Left lung (tissue), 4 donors: ENCODE measurements at regions not wholly inside any gene's neighbourhood (a gene's known extent, or its start where the extent isn't known, plus 50 kb on each side); places are given as distances from the start of the nearest gene placed in this dataset.

Experiments
- ATAC-seq: fragments of 200-7000 bp; cut with Tn5 transposase; one replicate; pipeline ENCODE4 v1.9.1; 2020; ENCODE audit warnings: moderate library complexity
- DNase-seq, 4 donors: peaks; one replicate each; pipeline ENCODE4 v3.0.0-alpha.2; 2013 to 2020
- H3K27ac ChIP-seq, 2 donors: fragments of 200-600 bp; sonication (generic) in 1 of 2; one replicate each; pipeline versions ENCODE4 v1.5.0 to v1.8.0; 2020 to 2021
- H3K27me3 ChIP-seq, 2 donors: fragments of 200-600 bp; sonication (generic) in 1 of 2; one replicate each; pipeline versions ENCODE4 v1.5.0 to v1.8.0; 2020 to 2021
- H3K36me3 ChIP-seq, 2 donors: fragments of 200-600 bp; sonication (generic) in 1 of 2; one replicate each; pipeline versions ENCODE4 v1.5.0 to v1.8.0; 2020 to 2021
- H3K4me1 ChIP-seq, 2 donors: fragments of 200-600 bp; one replicate each; pipeline ENCODE4 v1.8.0; 2021
- H3K4me3 ChIP-seq, 2 donors: fragments of 200-600 bp; sonication (generic) in 1 of 2; one replicate each; pipeline versions ENCODE4 v1.5.0 to v1.8.0; 2020 to 2021; ENCODE audit warnings: mild to moderate bottlenecking in 1 of 2
- H3K9me3 ChIP-seq, 2 donors: fragments of 200-600 bp; sonication (generic) in 1 of 2; one replicate each; pipeline versions ENCODE4 v1.5.0 to v1.8.0; 2020 to 2021
- intact Hi-C, 2 donors: fragments of 100-400 bp; cut with DNase I; formaldehyde crosslinking; loops; one replicate each; pipeline versions ENCODE4 v1.11.2 to v1.14.2; 2022
- TF ChIP-seq, protein P1 (sequence below), 2 donors: fragments of 200-600 bp; sonication (generic) in 1 of 2; IDR thresholded peaks; one replicate each; pipeline versions ENCODE4 v1.5.0 to v1.8.0; 2021; ENCODE audit warnings: antibody characterized with exemption in 2 of 2
- donor health status: DM: no; HTN: yes; CAD: no.
- donor health status: DM: no; HTN: no; CAD: no.

- ATAC-seq (no peak), DNase-seq (peak in 1 of 4 donors; percentile 58)
- Histone ChIP-seq H3K9me3 (no peaks in the 10 kb centered on the region), H3K4me1 (peaks cover 0 to 10% of the 10 kb centered on the region in 2 donors), H3K27me3 (no peaks in the 10 kb centered on the region), H3K4me3 (no peak overlapping the region), H3K36me3 (no peaks in the 10 kb centered on the region), H3K27ac (no peak overlapping the region)
- TF ChIP-seq, protein P1, sequence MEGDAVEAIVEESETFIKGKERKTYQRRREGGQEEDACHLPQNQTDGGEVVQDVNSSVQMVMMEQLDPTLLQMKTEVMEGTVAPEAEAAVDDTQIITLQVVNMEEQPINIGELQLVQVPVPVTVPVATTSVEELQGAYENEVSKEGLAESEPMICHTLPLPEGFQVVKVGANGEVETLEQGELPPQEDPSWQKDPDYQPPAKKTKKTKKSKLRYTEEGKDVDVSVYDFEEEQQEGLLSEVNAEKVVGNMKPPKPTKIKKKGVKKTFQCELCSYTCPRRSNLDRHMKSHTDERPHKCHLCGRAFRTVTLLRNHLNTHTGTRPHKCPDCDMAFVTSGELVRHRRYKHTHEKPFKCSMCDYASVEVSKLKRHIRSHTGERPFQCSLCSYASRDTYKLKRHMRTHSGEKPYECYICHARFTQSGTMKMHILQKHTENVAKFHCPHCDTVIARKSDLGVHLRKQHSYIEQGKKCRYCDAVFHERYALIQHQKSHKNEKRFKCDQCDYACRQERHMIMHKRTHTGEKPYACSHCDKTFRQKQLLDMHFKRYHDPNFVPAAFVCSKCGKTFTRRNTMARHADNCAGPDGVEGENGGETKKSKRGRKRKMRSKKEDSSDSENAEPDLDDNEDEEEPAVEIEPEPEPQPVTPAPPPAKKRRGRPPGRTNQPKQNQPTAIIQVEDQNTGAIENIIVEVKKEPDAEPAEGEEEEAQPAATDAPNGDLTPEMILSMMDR (IDR thresholded peaks at IDR 0.05), result no peak
- intact Hi-C loops, result no loop called here
Measured at GRCh38 chr7:159200421-159200820, 55.8 kb upstream of the VIPR2 start.

GRCh38 chr7:159198016-159198724 lies 53.5 kb upstream of the VIPR2 start:
- H3K36me3 ChIP-seq, result no peaks in the 10 kb centered on the region
- H3K27ac ChIP-seq, result no peak overlapping the region
- H3K4me1 ChIP-seq, result peaks cover 0 to 10% of the 10 kb centered on the region in 2 donors
- H3K9me3 ChIP-seq, result no peaks in the 10 kb centered on the region
- ATAC-seq (no peak), DNase-seq (peak in 1 of 4 donors; percentile 37)
- TF ChIP-seq, protein P1 (IDR thresholded peaks at IDR 0.05), result no peak
- no peak overlapping the region for H3K4me3 ChIP-seq
- no peaks in the 10 kb centered on the region for H3K27me3 ChIP-seq
- intact Hi-C loops, result no loop called here

DNA sequence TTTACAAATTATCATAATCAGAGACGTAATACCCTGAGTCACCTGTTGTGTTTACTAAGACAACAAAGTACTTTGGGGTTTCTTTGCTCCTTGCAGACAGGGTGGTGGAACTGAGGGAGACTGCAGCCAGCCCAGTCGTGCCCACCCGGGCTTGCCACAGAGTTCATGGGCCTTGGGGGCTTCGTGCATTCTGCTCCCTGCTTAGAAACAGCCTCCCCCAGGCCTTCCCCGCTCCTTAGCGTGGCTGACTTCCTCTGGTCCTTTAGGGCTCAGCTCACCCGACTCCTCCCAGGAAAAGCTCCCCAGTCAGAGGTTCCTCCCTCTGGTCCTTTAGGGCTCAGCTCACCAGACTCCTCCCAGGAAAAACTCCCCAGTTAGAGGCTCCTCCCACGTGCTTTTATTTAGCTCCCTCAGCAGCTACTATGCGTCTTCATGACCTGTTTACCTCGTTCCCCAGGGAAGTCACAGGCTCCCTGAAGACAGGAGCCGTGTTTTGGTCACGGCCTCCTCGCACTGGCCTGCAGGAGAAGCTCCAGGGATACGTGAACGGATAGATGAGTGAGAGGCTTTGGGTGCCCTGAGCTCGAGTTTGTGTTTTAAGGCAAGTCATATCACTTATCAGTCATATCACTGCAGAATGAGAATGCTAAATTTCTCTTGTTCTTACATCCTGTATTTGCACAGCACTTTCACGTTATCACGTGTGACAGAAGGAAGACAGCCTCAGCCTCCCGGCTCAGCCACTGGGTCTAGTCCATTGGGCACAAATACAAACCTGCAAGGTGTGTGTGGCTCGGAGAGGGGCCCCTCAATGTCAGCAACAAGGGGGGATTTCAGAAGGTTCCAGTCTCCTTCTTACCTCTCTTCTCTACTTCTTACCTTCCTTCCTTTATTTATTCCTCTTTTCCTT lies 52.7 kb upstream of the VIPR2 start:
- Histone ChIP-seq H3K4me3 (no peak overlapping the region), H3K9me3 (no peaks in the 10 kb centered on the region), H3K27me3 (peaks cover 0 to 7% of the 10 kb centered on the region in 2 donors), H3K36me3 (no peaks in the 10 kb centered on the region), H3K4me1 (peaks cover 0 to 10% of the 10 kb centered on the region in 2 donors), H3K27ac (no peak overlapping the region)
- ATAC-seq (peak; percentile 35), DNase-seq (peak in 1 of 4 donors; percentile 51)
- intact Hi-C loops, result no loop called here
- TF ChIP-seq, protein P1 (IDR thresholded peaks at IDR 0.05), result no peak

DNA sequence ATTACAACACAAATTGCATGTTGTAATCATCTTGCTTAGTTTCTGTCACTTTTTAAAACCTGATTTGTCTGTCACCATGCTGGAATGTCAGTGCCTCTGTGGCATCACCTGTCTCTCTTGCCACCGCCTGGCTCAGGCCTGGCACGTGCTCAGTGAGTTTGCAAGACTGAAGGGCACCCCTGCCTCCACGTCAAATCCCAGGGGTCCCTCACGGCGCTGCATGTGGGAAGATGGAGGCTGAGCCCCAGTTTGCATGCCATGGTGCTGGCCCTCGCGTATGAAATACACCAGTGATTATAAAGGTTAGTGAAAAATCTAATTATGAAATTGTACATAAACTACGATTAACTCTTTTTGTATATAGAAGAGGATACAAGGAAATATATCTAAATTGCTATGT lies 51.9 kb upstream of the VIPR2 start:
- ATAC-seq (no peak), DNase-seq (peak in 1 of 4 donors; percentile 70)
- peaks cover 0 to 8% of the 10 kb centered on the region in 2 donors for H3K27me3 ChIP-seq
- no peak overlapping the region for H3K27ac ChIP-seq
- H3K9me3 ChIP-seq, result no peaks in the 10 kb centered on the region
- no peak overlapping the region for H3K4me3 ChIP-seq
- H3K36me3 ChIP-seq, result no peaks in the 10 kb centered on the region
- H3K4me1 ChIP-seq, result peaks cover 0 to 10% of the 10 kb centered on the region in 2 donors
- TF ChIP-seq, protein P1 (IDR thresholded peaks at IDR 0.05), result no peak
- intact Hi-C loops, result no loop called here

DNA sequence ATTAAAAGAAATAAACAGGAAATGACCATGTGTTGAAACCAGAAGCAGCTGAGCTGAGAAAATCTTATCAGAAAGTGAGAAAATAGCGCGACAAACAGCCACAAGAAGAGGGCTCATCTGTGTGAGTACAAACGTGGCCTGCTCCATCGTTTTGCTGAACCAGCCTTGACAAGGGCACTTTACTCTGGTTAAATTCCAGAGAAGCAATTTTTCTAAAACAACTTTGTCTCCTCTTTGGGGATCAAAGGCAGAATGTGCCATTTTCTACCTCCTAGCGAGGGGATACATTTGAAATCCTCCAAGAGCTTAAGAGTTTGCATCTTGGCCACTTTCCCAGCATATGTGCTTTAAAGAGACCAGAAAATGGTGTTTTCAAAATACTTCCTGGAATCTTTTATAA lies 51.3 kb upstream of the VIPR2 start:
- no peak for DNase-seq
- Histone ChIP-seq H3K27me3 (peaks cover 0 to 14% of the 10 kb centered on the region in 2 donors), H3K4me3 (no peak overlapping the region), H3K4me1 (peaks cover 0 to 10% of the 10 kb centered on the region in 2 donors), H3K36me3 (no peaks in the 10 kb centered on the region), H3K27ac (no peak overlapping the region), H3K9me3 (no peaks in the 10 kb centered on the region)
- intact Hi-C loops, result no loop called here
- no peak for ATAC-seq
- TF ChIP-seq, protein P1 (IDR thresholded peaks at IDR 0.05), result no peak
